Stimulated activated CD8-positive, alpha-beta memory T cell treated with anti-CD3 and anti-CD28 coated beads, Interleukin-15, amount 100 ng/mL, for 4 hours (primary cell): ENCODE measurements at regions not wholly inside any gene's neighbourhood (a gene's known extent, or its start where the extent isn't known, plus 50 kb on each side); places are given as distances from the start of the nearest gene placed in this dataset.

Source experiments
- DNase-seq, 2 donors: peaks; one replicate each; pipeline ENCODE4 v3.0.0-alpha.2; 2020; ENCODE audit warnings: low read depth in 2 of 2

- no peak for DNase-seq
Measured at GRCh38 chr4:128527946-128528576, 240.4 kb upstream of the PGRMC2 start.

GRCh38 chr4:128527351-128527750 is 239.7 kb upstream of the PGRMC2 start:
- DNase-seq: no peak

GRCh38 chr4:128525992-128526630 is 238.5 kb upstream of the PGRMC2 start:
- no peak for DNase-seq

GRCh38 chr4:128525387-128525786 is 237.8 kb upstream of the PGRMC2 start:
- DNase-seq: no peak

- no peak for DNase-seq
Measured at GRCh38 chr4:128524311-128524710, 236.7 kb upstream of the PGRMC2 start.

GRCh38 chr4:128521648-128522111 is 234.1 kb upstream of the PGRMC2 start:
- no peak for DNase-seq

- DNase-seq: no peak
Measured at GRCh38 chr4:128521156-128521555, 233.5 kb upstream of the PGRMC2 start.

GRCh38 chr4:128519163-128519830 is 231.7 kb upstream of the PGRMC2 start:
- DNase-seq: no peak

- DNase-seq: no peak
Measured at GRCh38 chr4:128517739-128518510, 230.3 kb upstream of the PGRMC2 start.

GRCh38 chr4:128517096-128517738 is 229.6 kb upstream of the PGRMC2 start:
- DNase-seq: no peak

GRCh38 chr4:128516301-128516969 is 228.8 kb upstream of the PGRMC2 start:
- no peak for DNase-seq

GRCh38 chr4:128513664-128514484 is 226.3 kb upstream of the PGRMC2 start:
- DNase-seq: no peak

- no peak for DNase-seq
Measured at GRCh38 chr4:128512767-128513322, 225.2 kb upstream of the PGRMC2 start.

- no peak for DNase-seq
Measured at GRCh38 chr4:128512161-128512560, 224.5 kb upstream of the PGRMC2 start.

GRCh38 chr4:128510850-128511249 is 223.2 kb upstream of the PGRMC2 start:
- no peak for DNase-seq

GRCh38 chr4:128502818-128503527 is 215.4 kb upstream of the PGRMC2 start:
- no peak for DNase-seq

GRCh38 chr4:128501239-128501638 is 213.6 kb upstream of the PGRMC2 start:
- DNase-seq: no peak

GRCh38 chr4:128488055-128488705 is 200.6 kb upstream of the PGRMC2 start:
- no peak for DNase-seq

GRCh38 chr4:128484896-128485295 is 197.3 kb upstream of the PGRMC2 start:
- no peak for DNase-seq
